ENCODE measurements at regions not wholly inside any gene's neighbourhood (a gene's known extent, or its start where the extent isn't known, plus 50 kb on each side); places are given as distances from the start of the nearest gene placed in this dataset.
"Not testable (repeated sequence)": the region's sequence is repeated elsewhere in the genome, so short reads cannot be mapped to it uniquely, and the experiment has no call there.

DNA sequence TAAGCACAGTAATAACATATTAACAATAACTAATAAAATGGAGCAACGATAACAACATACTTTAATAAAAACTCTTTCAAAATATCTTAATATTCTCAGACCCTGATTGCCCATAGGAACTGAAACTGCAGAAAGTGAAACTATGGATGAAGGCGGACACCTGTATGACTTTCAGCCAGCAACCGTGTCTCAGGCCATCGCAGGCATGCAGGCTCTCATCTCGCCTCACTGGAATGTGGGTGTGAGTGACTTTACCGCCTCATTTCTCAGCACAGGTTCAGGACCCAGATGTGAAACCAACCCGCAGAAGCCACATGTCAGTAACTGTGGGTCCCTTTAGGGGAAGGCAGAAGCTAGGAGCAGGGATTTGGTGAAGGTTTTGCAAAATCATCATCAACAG, 539.1 kb downstream of the FAM181B start:
- no peak for DNase-seq

- DNase-seq, result no peak
Measured at GRCh38 chr11:82191695-82192094, 542.0 kb downstream of the FAM181B start.

DNA sequence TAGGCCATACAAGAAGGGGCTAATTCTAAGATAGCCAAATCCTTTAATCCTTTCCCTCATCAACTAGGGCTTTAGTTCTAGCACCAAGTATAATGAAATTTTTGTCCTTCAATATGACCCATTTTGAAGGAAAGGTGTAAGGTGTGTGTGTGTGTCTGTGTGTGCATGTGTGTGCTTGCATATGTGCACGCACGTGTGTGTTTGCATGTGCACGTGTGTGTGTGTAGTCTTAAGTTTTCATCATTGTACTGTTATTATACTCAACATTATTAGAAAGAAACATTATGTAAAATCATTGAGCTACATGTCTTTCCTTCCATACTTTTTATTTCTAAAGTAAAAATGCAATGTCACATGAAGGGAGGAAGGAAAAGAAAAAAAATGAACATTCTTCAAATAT, 547.7 kb downstream of the FAM181B start:
- no peak for DNase-seq

DNA sequence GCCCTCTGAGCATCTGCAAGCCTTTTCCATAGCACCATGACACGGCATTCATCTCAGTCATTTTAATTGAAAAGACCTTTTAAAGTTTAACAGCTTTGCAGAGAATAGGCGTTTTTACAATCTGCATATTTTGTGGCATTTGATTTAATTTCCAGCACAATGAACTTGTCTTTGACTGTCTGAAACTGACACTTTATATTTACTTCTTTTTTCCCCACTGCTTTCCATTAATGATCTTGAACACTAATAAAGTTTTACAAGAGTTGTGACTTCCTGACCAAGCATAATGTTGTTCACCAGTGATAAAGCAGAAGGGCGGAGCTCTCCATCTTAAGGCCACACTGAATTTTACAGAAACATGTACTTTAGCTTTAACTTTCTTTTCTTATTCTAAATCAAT, 548.7 kb downstream of the FAM181B start:
- no peak for DNase-seq

DNA sequence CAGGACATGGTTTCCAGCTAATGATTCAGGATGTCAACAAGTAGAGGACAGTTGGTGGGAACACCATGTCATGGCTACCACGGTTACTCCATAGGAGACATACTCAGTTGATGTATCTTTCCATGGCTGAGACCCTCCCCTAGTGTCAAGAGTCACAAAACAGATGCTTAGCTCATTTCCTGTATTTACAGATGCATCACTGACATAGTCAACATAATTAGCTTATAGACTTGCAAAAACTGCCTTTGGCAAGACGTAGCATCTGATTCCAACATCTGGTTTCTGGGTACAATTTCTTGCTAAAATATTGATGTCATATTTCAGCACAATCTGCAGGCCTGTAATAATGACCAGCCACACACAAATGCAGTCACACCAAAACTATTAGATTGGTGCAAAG, 550.3 kb downstream of the FAM181B start:
- no peak for DNase-seq

- not testable (repeated sequence) for DNase-seq
Measured at GRCh38 chr11:82182697-82183096, 551.0 kb downstream of the FAM181B start.

- not testable (repeated sequence) for DNase-seq
Measured at GRCh38 chr11:82181796-82182195, 551.9 kb downstream of the FAM181B start.

- DNase-seq, result no peak
Measured at GRCh38 chr11:82176945-82177344, 556.7 kb downstream of the FAM181B start.

GRCh38 chr11:82176365-82176764, 557.3 kb downstream of the FAM181B start:
- DNase-seq, result no peak

GRCh38 chr11:82174610-82175009, 559.1 kb downstream of the FAM181B start:
- DNase-seq, result no peak

DNA sequence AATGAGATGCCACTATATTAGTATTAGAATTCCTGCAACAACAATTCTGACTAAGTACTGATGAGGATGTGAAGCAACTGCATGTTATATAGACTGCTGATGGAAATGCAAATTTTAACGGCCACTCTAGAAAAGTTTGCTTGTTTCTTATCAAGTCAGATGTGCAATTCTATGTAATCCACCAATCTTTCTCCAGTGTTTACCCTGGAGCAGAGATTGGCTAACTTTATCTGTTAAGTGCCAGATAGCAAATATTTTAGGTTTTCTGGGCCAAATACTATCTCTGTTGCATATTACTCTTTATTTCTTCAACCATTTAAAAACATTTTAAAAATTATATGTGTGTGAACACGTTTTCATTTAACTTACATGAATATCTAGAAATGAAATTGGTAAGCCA, 586.9 kb downstream of the FAM181B start:
- no peak for DNase-seq

DNA sequence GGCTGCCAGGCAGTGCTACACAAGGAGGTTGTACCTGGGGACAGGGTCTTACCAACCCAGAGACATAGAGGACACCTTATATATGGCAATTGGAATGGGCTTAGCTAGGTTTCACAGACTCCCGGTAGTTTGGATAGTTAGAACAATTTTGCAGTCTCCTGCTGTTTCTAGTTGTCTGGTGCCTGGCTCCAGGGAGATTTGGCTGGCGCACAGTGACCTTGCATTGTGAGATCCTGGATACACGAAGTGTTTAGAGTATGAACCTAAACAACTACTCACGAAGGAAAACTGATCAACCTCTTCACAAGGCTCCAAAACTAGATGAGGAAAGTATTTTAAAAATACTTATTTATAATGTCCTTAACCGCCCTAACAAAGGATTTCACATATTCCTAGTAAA, 614.7 kb downstream of the FAM181B start:
- DNase-seq, result no peak

GRCh38 chr11:82117362-82117761, 616.3 kb downstream of the FAM181B start:
- DNase-seq, result no peak

- DNase-seq, result no peak
Measured at GRCh38 chr11:82105331-82105998, 628.2 kb downstream of the FAM181B start.

- no peak for DNase-seq
Measured at GRCh38 chr11:82092904-82093303, 640.8 kb downstream of the FAM181B start.

DNA sequence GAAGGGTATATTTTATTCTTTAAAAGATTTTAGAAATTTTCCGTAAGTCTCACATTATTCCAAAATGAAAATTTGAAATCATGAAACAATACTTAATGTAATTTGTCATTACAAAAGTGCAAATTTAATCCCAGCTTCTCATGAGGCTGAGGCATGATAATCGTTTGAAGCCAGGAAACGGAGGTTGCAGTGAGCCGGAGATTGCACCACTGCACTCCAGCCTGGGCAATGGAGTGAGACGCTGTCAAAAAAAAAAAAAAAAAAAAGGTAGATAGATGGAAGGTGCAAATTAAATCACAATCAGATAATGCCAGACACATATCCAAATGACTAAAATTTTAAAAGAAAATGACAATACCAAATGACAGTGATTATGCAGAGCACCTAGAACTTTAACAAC, 644.2 kb downstream of the FAM181B start:
- no peak for DNase-seq

- no peak for DNase-seq
Measured at GRCh38 chr11:82085493-82085892, 648.2 kb downstream of the FAM181B start.

- DNase-seq, result no peak
Measured at GRCh38 chr11:82082976-82083375, 650.7 kb downstream of the FAM181B start.

GRCh38 chr11:82080160-82080559, 653.5 kb downstream of the FAM181B start:
- no peak for DNase-seq

- DNase-seq, result no peak
Measured at GRCh38 chr11:82076126-82076525, 657.5 kb downstream of the FAM181B start.

DNA sequence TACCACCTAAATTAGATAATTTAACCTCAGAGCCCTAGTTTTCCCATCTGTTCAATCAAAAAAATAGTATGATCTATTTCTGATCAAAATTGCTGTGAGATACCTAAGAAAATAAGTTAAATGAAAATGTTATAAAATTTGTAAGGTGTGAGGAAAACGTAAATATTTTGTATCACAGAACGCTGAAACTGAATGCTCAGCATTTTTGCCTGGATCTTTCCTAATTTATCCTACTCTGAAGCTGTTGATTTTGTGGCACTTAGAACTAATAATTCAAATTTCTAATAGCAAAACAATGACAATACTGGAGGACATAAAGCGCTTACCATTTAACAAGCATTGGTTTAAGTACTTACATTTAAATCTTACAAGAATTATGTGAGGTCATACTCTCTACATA, 674.2 kb downstream of the FAM181B start:
- DNase-seq, result no peak

DNA sequence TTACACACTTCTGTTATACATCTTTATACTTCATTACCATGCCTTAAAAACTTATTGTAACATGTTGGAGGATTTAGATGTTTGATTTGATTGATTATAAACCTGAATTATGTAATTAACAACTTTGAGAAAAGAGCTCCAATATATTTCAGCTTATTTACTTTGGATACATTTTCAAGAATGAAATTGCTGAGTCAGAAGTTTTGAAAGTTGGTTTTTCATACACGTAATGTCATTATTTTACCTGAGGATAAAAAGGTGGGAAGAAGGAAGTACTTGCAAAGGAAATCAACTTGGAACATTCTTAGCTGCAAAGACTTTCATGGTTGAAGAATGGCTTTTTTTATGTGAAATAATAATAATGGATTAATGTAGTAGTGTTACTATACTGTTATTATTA, 677.2 kb downstream of the FAM181B start:
- no peak for DNase-seq

DNA sequence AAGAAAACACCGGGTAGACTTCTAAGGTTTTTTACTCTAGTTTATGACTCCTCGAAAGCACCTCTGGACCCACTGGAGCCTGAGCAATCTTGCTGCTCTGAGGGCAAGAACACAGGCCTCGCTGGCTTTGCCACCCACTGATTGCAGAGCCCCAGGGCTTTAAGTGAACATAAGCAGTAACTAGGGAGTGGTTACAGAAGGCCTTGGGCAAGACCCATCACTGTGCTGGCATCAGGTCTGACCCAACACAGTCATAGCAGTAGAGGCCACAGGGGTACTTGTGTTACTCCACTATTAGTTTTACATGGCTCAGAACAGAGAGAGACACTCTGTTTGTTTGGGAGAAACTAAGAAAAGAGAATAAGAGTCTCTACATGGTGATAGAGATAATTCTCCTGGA, 684.5 kb downstream of the FAM181B start:
- no peak for DNase-seq

GRCh38 chr11:82047200-82047599, 686.5 kb downstream of the FAM181B start:
- DNase-seq, result no peak

DNA sequence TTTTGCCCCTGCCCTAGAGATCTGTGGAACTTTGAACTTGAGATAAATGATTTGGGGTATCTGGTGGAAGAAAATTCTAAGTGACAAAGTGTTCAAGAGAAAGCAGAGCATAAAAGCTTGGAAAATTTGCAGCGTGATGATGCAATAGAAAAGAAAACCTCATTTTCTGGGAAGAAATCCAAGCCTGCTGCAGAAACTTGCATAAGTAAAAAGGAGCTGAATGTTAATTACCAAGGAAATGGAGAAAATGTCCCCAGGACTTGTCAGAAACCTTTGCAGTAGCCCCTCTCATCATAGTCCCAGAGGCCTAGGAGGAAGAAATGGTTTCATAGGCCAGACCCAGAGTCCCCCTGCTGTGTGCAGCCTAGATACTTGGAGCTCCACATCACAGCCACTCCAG, 686.9 kb downstream of the FAM181B start:
- DNase-seq, result no peak

Data from inflammatory macrophage treated with lipopolysaccharide for 4 hours (primary cell).